ENCODE measurements at regions not wholly inside any gene's neighbourhood (a gene's known extent, or its start where the extent isn't known, plus 50 kb on each side); places are given as distances from the start of the nearest gene placed in this dataset.

DNA sequence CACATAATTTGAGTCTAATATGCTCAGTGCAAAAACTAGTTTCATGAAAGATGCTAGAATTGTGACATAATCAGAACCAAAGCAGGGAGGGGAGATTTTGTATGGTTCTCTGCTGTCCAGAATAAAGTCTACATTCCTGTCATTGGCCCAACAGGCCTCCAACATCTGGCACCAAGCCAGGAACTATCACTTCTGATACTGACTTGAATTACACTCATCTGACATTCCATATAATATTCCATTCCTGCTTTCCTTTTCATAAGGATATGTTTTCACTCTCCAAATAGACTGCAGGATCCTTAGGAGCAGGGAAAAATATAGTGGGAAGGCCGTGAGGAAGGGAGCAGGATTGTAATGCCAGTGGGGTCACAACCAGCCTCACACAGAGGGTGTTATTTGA is 84.6 kb upstream of the BTN3A2 start:
- TF ChIP-seq, protein P1, sequence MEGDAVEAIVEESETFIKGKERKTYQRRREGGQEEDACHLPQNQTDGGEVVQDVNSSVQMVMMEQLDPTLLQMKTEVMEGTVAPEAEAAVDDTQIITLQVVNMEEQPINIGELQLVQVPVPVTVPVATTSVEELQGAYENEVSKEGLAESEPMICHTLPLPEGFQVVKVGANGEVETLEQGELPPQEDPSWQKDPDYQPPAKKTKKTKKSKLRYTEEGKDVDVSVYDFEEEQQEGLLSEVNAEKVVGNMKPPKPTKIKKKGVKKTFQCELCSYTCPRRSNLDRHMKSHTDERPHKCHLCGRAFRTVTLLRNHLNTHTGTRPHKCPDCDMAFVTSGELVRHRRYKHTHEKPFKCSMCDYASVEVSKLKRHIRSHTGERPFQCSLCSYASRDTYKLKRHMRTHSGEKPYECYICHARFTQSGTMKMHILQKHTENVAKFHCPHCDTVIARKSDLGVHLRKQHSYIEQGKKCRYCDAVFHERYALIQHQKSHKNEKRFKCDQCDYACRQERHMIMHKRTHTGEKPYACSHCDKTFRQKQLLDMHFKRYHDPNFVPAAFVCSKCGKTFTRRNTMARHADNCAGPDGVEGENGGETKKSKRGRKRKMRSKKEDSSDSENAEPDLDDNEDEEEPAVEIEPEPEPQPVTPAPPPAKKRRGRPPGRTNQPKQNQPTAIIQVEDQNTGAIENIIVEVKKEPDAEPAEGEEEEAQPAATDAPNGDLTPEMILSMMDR (IDR thresholded peaks at IDR 0.05), result no peak
- Histone ChIP-seq H3K4me3 (no peak overlapping the region), H3K36me3 (no peaks in the 10 kb centered on the region), H3K9me3 (no peaks in the 10 kb centered on the region), H3K27ac (no peak overlapping the region), H3K4me1 (peaks cover 0 to 21% of the 10 kb centered on the region in 2 donors), H3K27me3 (no peaks in the 10 kb centered on the region)
- no peak for DNase-seq (ENCODE audit: low spot score)

DNA sequence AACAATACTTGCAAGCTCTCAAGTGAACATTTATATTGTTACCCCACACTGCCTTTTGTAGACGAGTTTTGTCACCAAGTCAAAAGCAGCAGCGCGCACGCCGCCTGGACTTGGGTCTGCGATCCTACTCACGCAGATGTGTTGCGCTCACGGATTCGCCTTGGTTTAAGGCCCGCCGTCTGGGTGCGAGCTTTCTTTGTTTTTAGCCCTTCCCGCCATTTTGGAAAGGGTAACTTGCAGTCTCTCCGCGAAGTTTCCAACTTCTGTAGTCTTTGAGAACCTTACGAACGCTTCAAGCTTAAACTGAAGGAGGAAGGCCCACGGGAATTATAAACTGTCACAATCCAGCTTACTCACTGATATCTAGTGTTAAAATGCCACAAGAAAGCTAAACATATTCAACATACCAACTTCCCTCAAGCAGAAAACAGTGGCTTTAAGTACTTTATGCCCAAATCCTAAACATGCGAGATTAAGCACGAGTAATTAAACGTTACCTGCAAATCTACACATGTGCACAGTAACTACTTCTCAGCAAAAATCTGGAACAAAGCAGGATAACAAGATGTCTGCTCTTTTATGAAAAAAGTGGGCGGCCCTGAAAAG is 80.4 kb upstream of the BTN3A2 start:
- peak; percentile 76 for DNase-seq (ENCODE audit: low spot score)
- TF ChIP-seq, protein P1 (IDR thresholded peaks at IDR 0.05), result no peak
- H3K4me3 ChIP-seq, result peak overlapping the region; percentile 49 to 58
- no peaks in the 10 kb centered on the region for H3K9me3 ChIP-seq
- peak overlapping the region; percentile 90 to 91 for H3K27ac ChIP-seq
- H3K4me1 ChIP-seq, result peaks cover 0 to 27% of the 10 kb centered on the region in 2 donors
- H3K27me3 ChIP-seq, result no peaks in the 10 kb centered on the region
- H3K36me3 ChIP-seq, result no peaks in the 10 kb centered on the region

DNA sequence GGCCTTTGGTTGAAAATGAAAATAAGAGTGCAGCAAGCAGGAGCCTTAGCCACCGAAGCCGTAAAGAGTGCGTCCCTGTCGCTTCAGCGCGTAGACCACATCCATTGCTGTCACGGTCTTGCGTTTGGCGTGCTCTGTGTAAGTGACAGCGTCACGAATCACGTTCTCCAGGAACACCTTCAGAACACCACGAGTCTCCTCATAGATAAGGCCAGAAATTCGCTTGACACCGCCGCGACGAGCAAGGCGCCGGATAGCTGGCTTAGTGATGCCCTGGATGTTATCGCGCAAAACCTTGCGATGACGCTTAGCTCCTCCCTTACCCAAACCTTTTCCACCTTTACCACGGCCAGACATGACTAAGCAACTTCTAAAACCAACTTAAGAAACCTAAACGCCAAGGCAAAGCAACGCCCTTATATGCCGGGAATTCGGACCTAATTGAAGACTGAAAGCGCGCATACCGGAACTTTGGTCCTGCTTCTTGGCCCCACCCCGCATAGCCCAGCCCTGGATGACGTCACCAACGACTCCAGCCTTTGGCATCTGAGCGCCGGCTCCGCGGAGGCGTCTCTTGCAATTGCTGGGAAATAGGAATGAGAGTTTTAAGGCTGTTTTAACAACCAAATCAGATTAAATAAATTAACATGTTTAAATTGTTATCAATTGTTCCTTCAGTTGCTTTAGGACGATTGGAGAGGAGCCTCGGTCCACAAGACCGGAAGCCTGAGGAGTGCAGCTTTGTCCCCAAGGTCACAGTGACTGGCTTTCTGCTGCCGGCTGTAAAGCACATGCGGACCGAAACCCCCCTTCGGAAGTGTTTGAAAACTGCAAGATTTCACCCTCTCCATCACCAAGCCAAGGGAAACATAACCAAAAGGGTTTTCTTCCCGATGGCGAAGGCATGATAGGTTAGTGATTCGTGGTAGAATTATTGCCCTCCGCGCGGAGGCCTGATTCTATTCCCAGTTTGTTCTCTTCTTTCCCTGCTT is 79.6 kb upstream of the BTN3A2 start:
- Histone ChIP-seq H3K36me3 (no peaks in the 10 kb centered on the region), H3K9me3 (no peaks in the 10 kb centered on the region), H3K4me3 (peak overlapping the region; percentile 49 to 58), H3K4me1 (peaks cover 0 to 27% of the 10 kb centered on the region in 2 donors), H3K27ac (peak overlapping the region; percentile 90 to 91), H3K27me3 (no peaks in the 10 kb centered on the region)
- peak; percentile 99 for DNase-seq (ENCODE audit: low spot score)
- TF ChIP-seq, protein P1 (IDR thresholded peaks at IDR 0.05), result no peak

DNA sequence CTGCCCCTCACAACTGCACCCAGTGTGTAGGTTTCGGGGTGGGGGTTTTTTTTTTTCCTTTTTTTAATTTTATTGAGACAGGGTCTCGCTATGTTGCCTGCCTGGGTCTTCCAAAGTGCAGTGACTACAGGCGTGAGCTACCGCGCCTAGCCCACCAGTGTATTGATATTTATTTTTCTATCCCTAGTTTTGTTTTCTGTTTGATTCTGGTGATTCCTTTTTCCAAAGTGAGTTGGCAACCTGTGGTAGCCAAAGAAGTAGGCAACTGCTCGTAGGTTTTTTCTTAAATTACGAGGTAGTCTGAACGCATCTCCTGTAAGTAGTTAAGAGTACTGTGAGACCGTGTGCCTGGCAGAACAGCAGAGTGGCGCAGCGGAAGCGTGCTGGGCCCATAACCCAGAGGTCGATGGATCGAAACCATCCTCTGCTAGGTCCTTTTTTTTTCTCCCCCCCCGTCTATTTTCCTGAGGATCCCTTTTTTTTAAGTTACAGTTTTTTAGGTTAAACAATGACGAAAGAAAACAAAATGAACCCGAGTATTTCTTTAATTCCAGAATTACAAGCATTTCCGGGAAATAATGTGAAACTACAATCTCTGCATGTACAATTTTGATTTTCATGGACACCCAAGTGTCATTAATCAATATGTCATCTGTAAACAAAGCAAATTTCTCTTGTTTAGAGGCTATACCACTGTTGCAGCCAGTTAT is 78.7 kb upstream of the BTN3A2 start:
- Histone ChIP-seq H3K4me3 (peak overlapping the region; percentile 49 to 58), H3K9me3 (no peaks in the 10 kb centered on the region), H3K4me1 (peaks cover 0 to 27% of the 10 kb centered on the region in 2 donors), H3K27ac (peak overlapping the region; percentile 90 to 91), H3K27me3 (no peaks in the 10 kb centered on the region), H3K36me3 (no peaks in the 10 kb centered on the region)
- TF ChIP-seq, protein P1 (IDR thresholded peaks at IDR 0.05), result no peak
- DNase-seq (ENCODE audit: low spot score), result peak; percentile 83

DNA sequence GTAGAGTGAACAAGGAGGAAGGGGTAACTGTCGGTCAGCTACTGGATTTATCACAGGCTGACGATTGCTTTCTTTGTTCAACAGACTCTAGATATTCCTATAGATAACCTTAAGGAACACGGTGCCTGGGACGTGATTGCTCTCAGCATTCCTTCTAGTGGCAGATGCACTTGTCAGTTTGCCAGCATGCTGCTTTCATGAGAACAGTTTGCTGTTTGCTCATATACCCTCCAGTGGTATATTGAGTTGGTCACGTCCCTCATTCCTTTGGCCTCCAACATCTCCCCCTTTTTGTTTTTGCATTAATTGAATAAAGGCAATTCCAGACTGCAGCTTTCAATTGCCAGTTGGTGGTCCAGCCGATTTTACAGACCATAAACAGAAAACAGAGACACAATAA is 76.8 kb upstream of the BTN3A2 start:
- no peaks in the 10 kb centered on the region for H3K36me3 ChIP-seq
- no peak overlapping the region for H3K4me3 ChIP-seq
- no peak overlapping the region for H3K27ac ChIP-seq
- TF ChIP-seq, protein P1 (IDR thresholded peaks at IDR 0.05), result no peak
- no peaks in the 10 kb centered on the region for H3K9me3 ChIP-seq
- peaks cover 0 to 16% of the 10 kb centered on the region in 2 donors for H3K4me1 ChIP-seq
- H3K27me3 ChIP-seq, result no peaks in the 10 kb centered on the region
- DNase-seq (ENCODE audit: low spot score), result no peak

All from right atrium auricular region (tissue), 2 donors.